GM23248 (cell line): ENCODE measurements at regions not wholly inside any gene's neighbourhood (a gene's known extent, or its start where the extent isn't known, plus 50 kb on each side); places are given as distances from the start of the nearest gene placed in this dataset.
A peak's percentile ranks its signal among the peaks of the same experiment; 100 is the strongest.

Experiments used
- DNase-seq: peaks from one replicate; pipeline ENCODE4 v3.0.0-alpha.2; 2015
- H2AFZ ChIP-seq: fragments of 200-600 bp; sonication (generic); 2 replicates; pipeline ENCODE4 v1.6.1; 2016; ENCODE audit warnings: antibody characterized with exemption
- H3F3A ChIP-seq: fragments of 200-600 bp; sonication (generic); 2 replicates; pipeline ENCODE4 v1.6.1; 2016; ENCODE audit warnings: mild to moderate bottlenecking, antibody characterized with exemption, mixed run types; ENCODE audit not compliant: insufficient read depth
- H3K27ac ChIP-seq: fragments of 200-600 bp; sonication (generic); 2 replicates; pipeline ENCODE4 v1.5.1; 2016; ENCODE audit warnings: mild to moderate bottlenecking
- H3K27me3 ChIP-seq: fragments of 200-600 bp; sonication (generic); replicated peaks from 2 replicates; pipeline ENCODE4 v1.6.1; 2016; ENCODE audit warnings: mild to moderate bottlenecking; ENCODE audit not compliant: insufficient read depth
- H3K36me3 ChIP-seq: fragments of 200-600 bp; sonication (generic); 2 replicates; pipeline ENCODE4 v1.6.1; 2016; ENCODE audit warnings: low read depth, mild to moderate bottlenecking
- H3K4me1 ChIP-seq: fragments of 200-600 bp; sonication (generic); 2 replicates; pipeline ENCODE4 v1.6.1; 2016; ENCODE audit warnings: mild to moderate bottlenecking; ENCODE audit not compliant: insufficient read depth
- H3K4me2 ChIP-seq: fragments of 200-600 bp; sonication (generic); one replicate; pipeline ENCODE4 v1.6.1; 2016; ENCODE audit warnings: mild to moderate bottlenecking; ENCODE audit not compliant: unreplicated experiment
- H3K4me3 ChIP-seq: fragments of 200-600 bp; sonication (generic); 2 replicates; pipeline ENCODE4 v1.5.1; 2016; ENCODE audit warnings: mild to moderate bottlenecking
- H3K79me2 ChIP-seq: fragments of 200-600 bp; sonication (generic); 2 replicates; pipeline ENCODE4 v1.6.1; 2016; ENCODE audit warnings: mild to moderate bottlenecking; ENCODE audit not compliant: insufficient read depth
- H3K9ac ChIP-seq: fragments of 200-600 bp; sonication (generic); 2 replicates; pipeline ENCODE4 v1.6.1; 2016; ENCODE audit warnings: mild to moderate bottlenecking
- H3K9me2 ChIP-seq: fragments of 200-600 bp; sonication (generic); 2 replicates; pipeline ENCODE4 v1.6.1; 2016; ENCODE audit warnings: mixed run types, mild to moderate bottlenecking, moderate library complexity; ENCODE audit not compliant: insufficient read depth
- H3K9me3 ChIP-seq: fragments of 200-600 bp; sonication (generic); one replicate; pipeline ENCODE4 v1.6.1; 2017; ENCODE audit warnings: low read depth
- H4K20me1 ChIP-seq: fragments of 200-600 bp; sonication (generic); 2 replicates; pipeline ENCODE4 v1.6.0; 2016; ENCODE audit not compliant: insufficient read depth
- EZH2 ChIP-seq: fragments of 200-600 bp; sonication (generic); IDR thresholded peaks from 2 replicates; pipeline ENCODE4 v1.6.1; 2018; ENCODE audit warnings: antibody characterized with exemption, mild to moderate bottlenecking; ENCODE audit not compliant: insufficient read depth, poor library complexity, severe bottlenecking
- EZH2phosphoT487 ChIP-seq: fragments of 200-600 bp; sonication (generic); IDR thresholded peaks from 2 replicates; pipeline ENCODE4 v1.6.1; 2018; ENCODE audit warnings: antibody characterized with exemption, moderate library complexity, mild to moderate bottlenecking, low read depth; ENCODE audit not compliant: insufficient read depth
- WGBS, 2 experiments: methylation state at CpG; one replicate each; pipeline ENCODE4 v1.1.6; 2015 to 2017; ENCODE audit warnings: low lambda C conversion rate in 2 of 2, low coverage in 1 of 2; ENCODE audit errors: missing lambda C conversion rate in 2 of 2; 5-methylcytosine and 5-hydroxymethylcytosine counted together
- in situ Hi-C: fragments of 300-500 bp; cut with MboI; formaldehyde crosslinking; loops from 2 replicates; pipeline ENCODE4 v1.15.0; 2020

DNA sequence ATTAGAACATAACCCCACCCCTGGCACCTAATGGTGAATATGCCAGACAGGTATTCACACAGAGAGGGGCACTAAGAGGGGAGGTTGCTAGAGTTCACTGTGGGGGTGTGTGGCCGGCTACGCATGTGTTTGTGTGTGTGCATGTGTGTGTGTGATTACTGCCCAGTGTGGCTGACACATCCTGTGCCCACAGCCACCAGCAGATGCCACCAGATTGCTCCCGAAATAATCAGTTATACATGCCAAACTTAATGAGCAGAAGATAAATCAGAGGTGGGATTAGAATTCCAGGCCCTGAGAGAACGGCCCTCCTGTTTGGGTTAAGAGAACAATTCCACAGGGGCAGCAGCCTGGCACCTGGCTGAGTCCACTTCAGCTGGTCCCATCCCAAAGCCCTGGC is 91.8 kb upstream of the TBCA start:
- Histone ChIP-seq H3K79me2 (no peaks in the 10 kb centered on the region), H2AFZ (peak overlapping the region; percentile 52), H3K27ac (no peak overlapping the region), H3K4me1 (peaks cover 7% of the 10 kb centered on the region), H3K9me2 (no peaks in the 10 kb centered on the region), H3K4me2 (no peak overlapping the region), H4K20me1 (no peaks in the 10 kb centered on the region), H3K9ac (no peak overlapping the region), H3K27me3 (no peaks in the 10 kb centered on the region), H3K9me3 (no peaks in the 10 kb centered on the region), H3K4me3 (no peak overlapping the region), H3K36me3 (no peaks in the 10 kb centered on the region), H3F3A (peaks cover 10% of the 10 kb centered on the region)
- in situ Hi-C loops: no loop called here
- 64 to 71% methylated on average over 4 of the region's 4 CpGs for WGBS, 2 experiments
- TF ChIP-seq EZH2: no peak
- TF ChIP-seq EZH2phosphoT487: no peak
- DNase-seq: no peak

DNA sequence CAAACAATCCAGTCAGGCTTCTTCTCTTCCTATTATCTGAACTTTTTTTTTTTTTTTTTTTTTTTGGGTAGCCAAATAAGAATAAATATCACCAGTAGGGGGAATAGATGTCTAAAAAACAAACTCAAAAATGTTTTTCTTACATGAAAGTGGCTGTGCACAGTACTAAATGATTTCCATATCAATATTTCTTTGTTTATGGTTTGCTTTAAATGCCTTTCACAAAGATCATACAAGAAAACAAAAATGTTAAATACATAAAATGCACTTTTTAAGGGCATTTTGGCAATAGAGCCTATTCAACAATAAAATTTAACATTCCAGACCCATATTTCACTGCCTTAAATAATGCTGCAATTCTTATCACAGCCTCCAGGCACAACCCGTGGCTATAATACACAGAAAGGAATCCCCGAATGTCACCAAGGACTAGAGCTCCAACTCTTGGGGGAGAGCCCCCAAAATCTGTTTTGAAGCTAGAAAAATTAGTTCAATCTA is 91.1 kb upstream of the TBCA start:
- no peaks in the 10 kb centered on the region for H3K9me2 ChIP-seq
- H3K9ac ChIP-seq: no peak overlapping the region
- in situ Hi-C loops: no loop called here
- H3K36me3 ChIP-seq: no peaks in the 10 kb centered on the region
- H3K79me2 ChIP-seq: no peaks in the 10 kb centered on the region
- H3K9me3 ChIP-seq: no peaks in the 10 kb centered on the region
- H4K20me1 ChIP-seq: no peaks in the 10 kb centered on the region
- TF ChIP-seq EZH2phosphoT487 (no peak), EZH2 (no peak)
- peaks cover 7% of the 10 kb centered on the region for H3K4me1 ChIP-seq
- H3F3A ChIP-seq: peaks cover 10% of the 10 kb centered on the region
- WGBS, 2 experiments: 3 to 4% methylated on average over 2 of the region's 2 CpGs
- no peaks in the 10 kb centered on the region for H3K27me3 ChIP-seq
- H2AFZ ChIP-seq: peak overlapping the region; percentile 49
- no peak overlapping the region for H3K4me3 ChIP-seq
- peak overlapping the region; percentile 6 for H3K4me2 ChIP-seq
- no peak overlapping the region for H3K27ac ChIP-seq
- DNase-seq: peak; percentile 72

- Histone ChIP-seq H3K79me2 (no peaks in the 10 kb centered on the region), H3F3A (peaks cover 10% of the 10 kb centered on the region), H3K9ac (no peak overlapping the region), H2AFZ (no peak overlapping the region), H3K27me3 (no peaks in the 10 kb centered on the region), H3K4me2 (no peak overlapping the region), H4K20me1 (no peaks in the 10 kb centered on the region), H3K4me3 (no peak overlapping the region), H3K9me2 (no peaks in the 10 kb centered on the region), H3K4me1 (peaks cover 7% of the 10 kb centered on the region), H3K9me3 (no peaks in the 10 kb centered on the region), H3K27ac (no peak overlapping the region), H3K36me3 (no peaks in the 10 kb centered on the region)
- in situ Hi-C loops: no loop called here
- no peak for DNase-seq
- TF ChIP-seq EZH2phosphoT487 (no peak), EZH2 (no peak)
- 44 to 79% methylated on average over 5 to 7 of the region's 7 CpGs for WGBS, 2 experiments
Measured at GRCh38 chr5:77866198-77866597, 90.1 kb upstream of the TBCA start.

DNA sequence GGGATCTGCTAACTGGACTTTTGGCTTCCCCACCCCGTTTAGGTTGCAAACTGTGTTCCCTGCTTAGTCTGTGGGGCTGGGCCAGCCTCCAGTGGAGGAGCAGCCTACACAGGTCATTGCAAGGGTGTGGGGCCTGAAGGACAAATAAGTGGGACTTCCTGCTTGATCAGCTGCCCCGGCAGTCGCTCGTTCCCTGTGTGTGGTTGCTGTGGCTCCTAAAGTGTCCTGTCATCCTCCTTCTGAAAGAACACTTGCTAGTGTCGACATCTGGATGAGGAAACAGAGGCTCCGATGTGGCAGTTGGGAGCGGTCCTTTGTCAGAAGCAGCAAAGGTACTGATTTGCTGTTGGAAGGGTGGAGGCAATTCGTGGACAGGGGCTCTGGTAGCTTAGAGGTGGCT is 88.9 kb upstream of the TBCA start:
- H3K9me3 ChIP-seq: no peaks in the 10 kb centered on the region
- 79 to 84% methylated on average over 8 of the region's 8 CpGs for WGBS, 2 experiments
- no peaks in the 10 kb centered on the region for H4K20me1 ChIP-seq
- H3K9me2 ChIP-seq: no peaks in the 10 kb centered on the region
- H3K27ac ChIP-seq: no peak overlapping the region
- H3K36me3 ChIP-seq: no peaks in the 10 kb centered on the region
- no peak overlapping the region for H3K9ac ChIP-seq
- no peak overlapping the region for H3K4me3 ChIP-seq
- TF ChIP-seq EZH2phosphoT487: no peak
- no peak for TF ChIP-seq EZH2
- in situ Hi-C loops: no loop called here
- H3F3A ChIP-seq: peaks cover 10% of the 10 kb centered on the region
- H3K27me3 ChIP-seq: no peaks in the 10 kb centered on the region
- no peak overlapping the region for H3K4me2 ChIP-seq
- no peaks in the 10 kb centered on the region for H3K79me2 ChIP-seq
- H3K4me1 ChIP-seq: peaks cover 7% of the 10 kb centered on the region
- no peak for DNase-seq
- no peak overlapping the region for H2AFZ ChIP-seq

DNA sequence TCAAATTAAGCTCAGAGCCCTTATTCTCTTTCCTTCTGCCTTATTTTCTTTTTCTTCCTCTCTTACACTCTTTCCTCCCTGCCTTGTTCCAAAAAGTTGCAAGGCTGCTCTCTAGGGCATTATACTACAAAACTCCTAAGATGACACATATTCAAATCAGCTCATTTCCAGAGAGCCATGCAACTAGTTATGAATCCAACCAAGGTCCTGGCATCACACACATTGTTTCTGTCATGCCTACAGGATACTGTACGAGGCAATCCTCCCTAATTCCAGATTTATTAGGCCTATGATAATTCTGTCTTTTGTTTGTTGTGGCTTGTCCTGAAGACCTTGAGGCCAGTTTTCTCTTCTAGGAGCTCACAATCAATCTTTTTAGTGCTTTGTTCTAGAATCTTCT is 87.0 kb upstream of the TBCA start:
- H3K79me2 ChIP-seq: no peaks in the 10 kb centered on the region
- no peak overlapping the region for H3K4me2 ChIP-seq
- peaks cover 18% of the 10 kb centered on the region for H3K4me1 ChIP-seq
- TF ChIP-seq EZH2 (no peak), EZH2phosphoT487 (no peak)
- 16 to 23% methylated on average over 1 of the region's 1 CpG for WGBS, 2 experiments
- no peaks in the 10 kb centered on the region for H3K36me3 ChIP-seq
- no peak overlapping the region for H2AFZ ChIP-seq
- no peaks in the 10 kb centered on the region for H3K9me3 ChIP-seq
- no peaks in the 10 kb centered on the region for H3K9me2 ChIP-seq
- H3K27me3 ChIP-seq: no peaks in the 10 kb centered on the region
- H3K4me3 ChIP-seq: no peak overlapping the region
- no peak overlapping the region for H3K27ac ChIP-seq
- peak; percentile 70 for DNase-seq
- H3F3A ChIP-seq: peaks cover 19% of the 10 kb centered on the region
- in situ Hi-C loops: no loop called here
- H3K9ac ChIP-seq: no peak overlapping the region
- H4K20me1 ChIP-seq: no peaks in the 10 kb centered on the region
